ENCODE measurements at regions not wholly inside any gene's neighbourhood (a gene's known extent, or its start where the extent isn't known, plus 50 kb on each side); places are given as distances from the start of the nearest gene placed in this dataset.

DNA sequence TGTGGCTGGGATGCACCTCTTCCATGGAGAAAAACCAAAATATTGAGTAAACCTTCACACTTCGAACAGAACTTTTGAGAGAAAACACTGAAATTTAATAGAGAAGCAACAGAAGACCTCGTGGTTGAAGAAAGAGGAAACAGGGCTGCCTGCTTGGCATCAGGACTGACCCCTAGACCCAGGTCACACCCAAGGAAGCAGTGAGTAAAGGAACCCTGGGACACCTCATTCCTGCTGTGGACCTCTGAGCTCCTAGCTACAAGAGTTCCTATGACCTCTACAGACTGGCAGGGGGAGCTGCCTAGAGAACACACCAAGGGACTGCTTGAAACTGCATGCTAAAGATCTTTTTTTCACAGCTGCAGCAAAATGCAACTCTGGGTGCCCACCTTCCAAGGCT lies 67.8 kb downstream of the FASLG start:
- TF ChIP-seq, protein P1, sequence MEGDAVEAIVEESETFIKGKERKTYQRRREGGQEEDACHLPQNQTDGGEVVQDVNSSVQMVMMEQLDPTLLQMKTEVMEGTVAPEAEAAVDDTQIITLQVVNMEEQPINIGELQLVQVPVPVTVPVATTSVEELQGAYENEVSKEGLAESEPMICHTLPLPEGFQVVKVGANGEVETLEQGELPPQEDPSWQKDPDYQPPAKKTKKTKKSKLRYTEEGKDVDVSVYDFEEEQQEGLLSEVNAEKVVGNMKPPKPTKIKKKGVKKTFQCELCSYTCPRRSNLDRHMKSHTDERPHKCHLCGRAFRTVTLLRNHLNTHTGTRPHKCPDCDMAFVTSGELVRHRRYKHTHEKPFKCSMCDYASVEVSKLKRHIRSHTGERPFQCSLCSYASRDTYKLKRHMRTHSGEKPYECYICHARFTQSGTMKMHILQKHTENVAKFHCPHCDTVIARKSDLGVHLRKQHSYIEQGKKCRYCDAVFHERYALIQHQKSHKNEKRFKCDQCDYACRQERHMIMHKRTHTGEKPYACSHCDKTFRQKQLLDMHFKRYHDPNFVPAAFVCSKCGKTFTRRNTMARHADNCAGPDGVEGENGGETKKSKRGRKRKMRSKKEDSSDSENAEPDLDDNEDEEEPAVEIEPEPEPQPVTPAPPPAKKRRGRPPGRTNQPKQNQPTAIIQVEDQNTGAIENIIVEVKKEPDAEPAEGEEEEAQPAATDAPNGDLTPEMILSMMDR (IDR thresholded peaks at IDR 0.05), result no peak

DNA sequence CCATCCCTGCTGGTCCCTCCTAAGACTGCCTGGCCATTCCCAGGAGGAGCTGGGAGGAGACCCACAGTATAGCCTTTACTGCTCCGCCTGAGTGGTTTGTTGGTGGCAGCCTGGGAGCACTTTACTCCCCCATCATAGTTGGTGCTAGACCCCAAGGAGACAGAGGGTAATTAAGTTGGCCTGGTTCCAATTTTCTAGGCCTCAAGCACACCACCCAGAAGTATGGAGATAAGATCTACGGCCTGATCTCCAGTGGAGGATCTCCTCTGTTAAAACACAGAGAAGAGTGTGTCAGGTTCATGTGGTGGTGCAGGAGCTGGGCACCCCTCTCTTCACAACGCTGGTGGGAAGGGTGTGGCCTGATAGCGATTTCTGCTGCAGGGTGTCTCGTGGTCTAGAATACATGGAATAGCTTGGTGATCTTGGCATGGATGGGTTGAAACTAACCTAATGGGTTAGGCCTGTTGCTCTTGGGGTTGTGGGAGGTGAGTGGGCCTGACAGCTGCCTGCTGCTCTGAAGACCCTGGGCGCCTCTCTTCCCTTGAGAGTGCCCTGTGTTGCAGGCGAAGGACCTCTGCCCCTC lies 68.5 kb downstream of the FASLG start:
- TF ChIP-seq, protein P1 (IDR thresholded peaks at IDR 0.05), result no peak

DNA sequence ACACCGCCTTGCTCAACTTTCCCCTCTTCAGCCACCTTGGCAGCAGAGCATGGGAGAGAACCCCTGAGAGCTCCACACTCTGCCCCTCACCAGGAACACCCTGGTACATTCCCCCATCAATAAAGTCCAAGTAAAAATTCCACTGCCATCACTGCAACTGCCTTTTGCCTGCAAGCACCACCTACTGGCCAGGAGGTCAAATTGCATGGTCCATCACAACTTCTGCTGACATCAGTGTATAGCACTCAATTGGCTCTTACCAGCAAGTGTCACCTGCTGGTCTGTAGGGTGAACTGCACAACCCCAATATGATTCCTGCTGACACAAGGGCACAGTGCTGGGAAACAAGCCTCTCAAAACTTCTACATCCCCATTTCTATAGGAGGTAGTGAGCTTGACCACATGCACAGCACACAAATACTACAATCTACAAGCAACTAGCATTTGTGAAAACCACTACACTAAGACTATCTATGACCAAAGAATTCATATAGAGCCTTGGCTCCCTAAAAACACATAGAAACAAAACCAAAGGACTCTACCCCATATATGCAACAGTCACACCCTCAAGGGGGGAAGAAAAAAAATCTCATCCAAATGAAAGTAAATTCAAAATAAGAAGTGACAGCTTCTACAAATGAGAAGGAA lies 69.2 kb downstream of the FASLG start:
- TF ChIP-seq, protein P1 (IDR thresholded peaks at IDR 0.05), result peak; percentile 94

DNA sequence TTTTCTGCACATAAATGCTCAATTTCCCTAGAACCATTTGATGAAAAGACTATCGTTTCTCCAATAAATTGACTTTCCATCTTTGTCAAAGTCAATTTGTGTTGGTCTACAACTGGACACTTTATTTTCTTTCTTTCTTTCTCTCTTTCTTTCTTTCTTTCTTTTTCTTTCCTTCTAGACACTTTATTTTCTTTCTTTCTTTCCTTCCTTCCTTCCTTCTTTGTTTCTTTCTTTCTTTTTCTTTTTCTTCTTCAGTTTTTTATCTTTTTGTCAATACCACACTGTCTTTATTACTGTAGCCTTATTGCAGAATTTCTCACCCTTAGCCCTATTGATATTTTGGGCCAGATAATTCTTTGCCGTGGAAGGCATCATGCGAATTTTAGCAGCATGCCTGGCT lies 73.5 kb downstream of the FASLG start:
- TF ChIP-seq, protein P1 (IDR thresholded peaks at IDR 0.05), result no peak

DNA sequence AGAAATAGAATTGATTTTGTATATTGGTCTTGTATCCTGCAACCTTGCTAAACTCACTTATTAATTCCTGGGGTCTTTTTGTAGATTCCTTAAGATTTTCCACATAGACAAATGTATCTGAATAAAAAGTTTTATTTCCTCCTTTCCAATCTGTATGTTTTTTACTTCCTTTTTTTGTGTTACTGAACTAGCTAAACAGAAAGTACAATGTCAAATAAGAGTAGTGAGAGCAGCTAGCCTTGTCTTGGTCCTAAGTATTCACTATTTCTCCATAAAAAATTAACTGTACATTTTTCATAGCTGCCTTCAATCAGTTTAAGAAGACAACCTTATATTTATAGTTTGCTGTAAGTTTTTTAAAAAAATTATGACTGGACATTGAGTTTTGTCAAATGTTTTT lies 74.9 kb downstream of the FASLG start:
- TF ChIP-seq, protein P1 (IDR thresholded peaks at IDR 0.05), result no peak

DNA sequence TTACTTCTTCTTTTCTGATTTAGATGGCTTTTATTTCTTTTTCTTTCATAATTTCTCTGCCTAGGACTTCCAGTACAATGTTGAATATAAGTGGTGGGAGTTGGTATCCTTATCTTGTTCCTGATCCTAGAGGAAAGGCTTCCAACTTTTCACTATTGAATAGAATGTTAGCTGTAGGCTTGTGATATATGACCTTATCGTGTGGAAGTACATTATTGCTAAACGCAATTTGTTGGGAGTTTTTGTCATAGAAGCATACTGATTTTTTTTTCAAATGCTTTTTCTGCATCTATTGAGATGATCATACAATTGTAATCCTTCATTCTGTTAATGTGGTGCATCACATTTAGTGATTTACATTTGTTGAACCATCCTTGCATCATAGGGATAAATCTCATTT lies 79.5 kb downstream of the FASLG start:
- TF ChIP-seq, protein P1 (IDR thresholded peaks at IDR 0.05), result no peak

DNA sequence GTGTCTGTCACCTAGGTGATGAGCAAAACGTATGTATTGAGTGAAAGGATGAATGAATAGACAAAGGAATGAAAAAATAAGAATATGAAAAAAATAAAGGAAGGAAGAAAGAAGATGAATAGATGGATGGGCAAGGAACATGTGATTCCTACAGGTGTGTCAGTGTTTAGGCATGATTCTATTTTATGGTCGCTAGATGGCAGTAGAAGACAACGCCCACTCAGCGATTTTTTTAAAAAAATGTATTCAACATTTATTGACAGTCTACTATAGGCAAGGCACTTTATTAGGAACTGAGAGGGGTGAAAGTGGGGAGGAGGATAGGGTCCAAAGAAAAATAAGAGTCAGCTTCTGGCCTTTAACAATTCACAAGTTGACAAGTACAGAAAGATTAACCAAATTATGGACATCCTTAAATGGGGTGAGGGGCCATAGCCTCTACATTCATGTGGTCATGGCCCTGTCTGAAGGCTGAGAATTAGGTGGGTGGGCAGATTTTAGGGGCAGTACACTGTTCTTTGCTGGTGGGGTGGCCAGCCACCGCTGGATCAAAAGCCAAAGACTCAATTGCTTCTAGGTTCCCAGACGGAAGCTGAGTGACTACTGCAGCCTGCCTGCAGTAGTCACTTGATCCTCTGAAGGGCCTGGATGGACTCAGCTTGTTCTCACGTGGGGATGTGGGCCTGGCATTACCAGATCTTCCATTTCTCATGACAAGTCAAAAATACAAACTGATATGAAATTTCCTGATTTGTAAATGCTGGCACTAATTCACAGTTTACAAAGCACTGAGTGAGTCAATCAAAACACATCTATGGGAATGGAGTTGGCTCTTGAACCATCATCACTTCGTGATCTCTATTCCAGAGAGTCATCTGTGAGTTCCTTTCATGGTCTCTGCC lies 83.9 kb downstream of the FASLG start:
- TF ChIP-seq, protein P1 (IDR thresholded peaks at IDR 0.05), result peak; percentile 91

Measured in LNCAP (cell line).